ENCODE measurements at regions not wholly inside any gene's neighbourhood (a gene's known extent, or its start where the extent isn't known, plus 50 kb on each side); places are given as distances from the start of the nearest gene placed in this dataset.
"Not testable (repeated sequence)": the region's sequence is repeated elsewhere in the genome, so short reads cannot be mapped to it uniquely, and the experiment has no call there.

DNA sequence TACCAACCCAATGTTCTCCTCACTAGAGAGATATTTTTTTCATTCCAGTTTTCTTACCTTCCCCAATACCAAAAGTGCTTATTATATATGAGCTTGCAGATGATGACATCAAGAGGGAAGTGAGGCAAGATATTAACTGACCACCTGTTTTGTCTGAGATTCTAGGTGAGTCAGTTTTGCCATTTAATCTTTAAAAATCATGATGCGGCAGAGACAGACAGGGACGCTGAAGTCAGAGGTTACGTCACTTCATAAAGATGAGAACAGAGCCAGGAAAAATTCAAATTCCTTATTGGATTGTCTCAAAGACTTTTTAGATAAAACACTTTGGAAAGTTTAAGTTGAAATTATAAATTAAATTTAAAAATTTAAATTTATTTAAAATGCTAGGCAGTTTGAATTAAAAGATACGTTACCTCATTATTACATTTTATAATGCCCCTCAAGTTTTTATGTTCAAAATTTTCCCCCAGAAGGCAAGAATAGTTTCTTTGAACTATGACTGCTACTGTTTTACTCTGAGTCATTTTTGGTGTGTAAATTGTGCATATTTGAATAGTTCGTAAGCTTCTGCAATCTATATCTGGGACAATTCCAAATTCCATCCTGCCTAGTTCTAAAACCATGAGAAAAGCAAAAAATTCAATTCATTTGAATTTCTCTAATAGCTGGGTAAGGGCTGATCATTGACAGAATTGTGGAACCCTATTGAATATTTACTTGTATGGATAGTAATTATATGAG is 839.6 kb upstream of the GOT2 start:
- DNase-seq, result no peak

- no peak for DNase-seq
Observed at GRCh38 chr16:59567496-59567895, 833.4 kb upstream of the GOT2 start.

DNA sequence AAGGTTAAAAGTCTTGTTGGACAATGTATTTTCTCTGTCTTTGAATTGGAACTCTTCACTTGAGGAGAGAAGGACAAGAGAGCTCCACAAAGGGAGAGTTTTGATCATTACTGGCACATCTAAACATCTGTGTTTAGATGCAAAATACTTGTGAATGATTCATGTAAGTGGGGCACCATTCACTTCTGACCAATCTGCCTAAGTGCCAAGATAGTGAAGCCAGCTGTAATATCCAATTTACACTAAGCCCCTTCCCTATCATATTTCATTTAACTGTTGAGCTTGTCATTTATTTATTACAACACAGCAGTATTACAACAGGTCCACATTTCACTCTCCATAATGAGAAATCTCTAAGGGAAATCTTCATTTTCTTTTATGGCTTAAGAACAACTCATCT is 832.3 kb upstream of the GOT2 start:
- no peak for DNase-seq

DNA sequence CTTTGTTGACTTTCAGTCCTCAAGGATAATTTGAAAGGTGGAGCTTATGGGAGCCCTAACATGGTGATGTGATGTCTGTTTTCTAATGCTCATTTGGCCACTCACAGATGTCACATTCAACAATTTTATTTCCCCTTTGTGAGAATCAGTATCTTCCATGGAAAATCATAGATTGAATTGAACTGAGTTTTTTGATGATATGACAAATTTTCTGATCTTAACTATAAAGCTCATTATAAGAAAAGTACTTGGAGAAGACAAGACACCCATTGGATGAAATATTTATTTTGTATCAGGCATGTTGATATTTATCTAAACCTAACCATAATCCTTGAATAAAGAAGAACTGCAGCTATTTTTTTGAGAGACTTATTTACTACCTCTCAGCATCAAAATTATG is 824.6 kb upstream of the GOT2 start:
- DNase-seq, result no peak

DNA sequence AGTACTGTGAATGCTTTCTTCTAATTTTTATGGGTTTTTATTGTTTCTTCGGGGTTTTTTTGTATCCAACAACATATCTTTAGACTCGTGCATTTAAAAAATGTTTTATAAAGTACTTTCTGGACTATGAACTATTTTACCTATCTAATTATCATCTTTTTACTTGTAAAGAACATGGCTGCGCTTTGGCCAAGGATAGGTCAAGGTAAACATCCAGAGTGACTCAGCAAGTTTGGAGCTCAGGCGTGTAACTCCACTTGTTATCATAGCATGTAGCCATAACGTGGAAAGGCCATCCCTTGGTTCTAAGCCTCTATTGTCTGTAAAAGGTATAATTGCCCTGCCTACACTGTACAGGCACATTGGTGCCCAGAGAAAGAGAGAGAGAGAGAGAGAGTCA is 818.0 kb upstream of the GOT2 start:
- no peak for DNase-seq

GRCh38 chr16:59545721-59546120 is 811.6 kb upstream of the GOT2 start:
- no peak for DNase-seq

GRCh38 chr16:59543641-59544040 is 809.5 kb upstream of the GOT2 start:
- no peak for DNase-seq

DNA sequence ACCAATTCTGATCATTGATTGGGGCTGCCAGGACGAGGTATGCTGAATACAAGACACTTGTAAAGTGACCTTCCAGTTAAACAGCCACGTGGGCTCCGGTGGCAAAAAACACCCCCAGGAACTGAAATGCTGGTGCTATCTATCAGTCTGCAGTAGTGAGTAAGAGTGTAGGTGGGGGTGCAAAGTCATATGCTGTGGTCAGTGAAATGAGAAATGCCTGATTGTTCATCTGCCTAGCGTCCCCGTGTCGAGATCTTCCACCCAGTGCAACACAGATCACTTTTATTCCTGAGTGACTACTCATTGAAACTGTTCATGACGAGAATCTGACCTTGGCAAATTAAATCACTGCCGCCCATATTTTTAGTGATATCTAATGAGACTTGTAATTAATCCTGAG is 806.5 kb upstream of the GOT2 start:
- no peak for DNase-seq

- no peak for DNase-seq
Observed at GRCh38 chr16:59535298-59535697, 801.2 kb upstream of the GOT2 start.

DNA sequence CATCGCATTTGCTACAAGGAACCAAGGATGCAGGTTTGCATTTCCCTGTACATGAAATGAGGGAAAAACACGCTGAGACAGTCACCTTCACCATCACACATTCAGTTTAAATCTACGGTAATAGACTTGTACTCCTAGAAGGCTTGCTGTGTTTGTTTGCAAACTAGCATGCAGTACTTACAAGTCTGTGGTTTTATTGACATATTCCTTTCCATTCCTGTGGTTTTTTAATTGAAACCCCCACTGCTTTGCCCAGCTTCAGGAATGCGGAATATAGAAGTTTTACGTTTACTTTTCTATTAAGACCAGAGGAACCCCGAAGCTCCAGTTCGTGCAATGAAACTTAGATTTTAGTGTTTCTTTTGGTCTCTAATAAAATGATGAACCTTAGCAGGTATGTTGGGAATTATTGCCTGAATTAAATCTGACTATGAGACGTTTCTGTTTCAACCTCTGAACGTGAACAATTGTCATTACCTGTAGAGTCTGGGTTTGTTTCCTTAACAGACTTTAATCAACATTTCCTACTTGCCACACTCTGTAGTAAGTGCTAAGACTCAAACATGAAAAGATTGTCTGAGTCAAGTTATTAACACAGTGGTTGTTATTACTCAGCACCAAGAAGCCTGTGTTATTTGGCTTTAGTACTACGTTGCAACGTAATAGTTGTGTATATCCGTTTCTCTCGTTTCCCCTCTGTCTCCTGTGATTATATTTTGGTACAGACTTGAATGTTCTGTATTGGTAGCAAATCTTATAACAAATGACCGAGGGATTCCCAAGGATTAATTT is 793.3 kb upstream of the GOT2 start:
- DNase-seq, result no peak

GRCh38 chr16:59522826-59523225 is 788.7 kb upstream of the GOT2 start:
- DNase-seq, result no peak

GRCh38 chr16:59518721-59519120 is 784.6 kb upstream of the GOT2 start:
- not testable (repeated sequence) for DNase-seq

- DNase-seq, result no peak
Observed at GRCh38 chr16:59514651-59515050, 780.5 kb upstream of the GOT2 start.

GRCh38 chr16:59510008-59510424 is 775.9 kb upstream of the GOT2 start:
- DNase-seq, result peak; percentile 23

GRCh38 chr16:59500601-59501000 is 766.5 kb upstream of the GOT2 start:
- DNase-seq, result no peak

DNA sequence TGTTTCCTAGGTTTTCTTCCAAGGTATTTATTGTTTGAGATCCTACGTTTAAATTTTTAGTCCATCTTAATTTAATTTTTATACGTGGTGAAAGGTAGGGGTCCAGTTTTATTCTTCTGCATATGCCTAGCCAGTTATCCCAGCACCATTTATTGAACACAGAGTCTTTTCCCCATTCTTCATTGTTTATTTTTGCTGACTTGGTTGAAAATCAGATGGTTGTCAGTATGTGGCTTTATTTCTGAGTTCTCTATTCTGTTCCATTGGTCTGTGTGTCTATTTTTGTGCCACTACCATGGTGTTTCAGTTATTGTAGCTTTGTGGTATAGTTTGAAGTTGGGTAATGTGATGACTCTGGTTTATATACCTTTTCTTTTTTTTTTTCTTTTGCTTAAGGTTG is 753.0 kb upstream of the GOT2 start:
- no peak for DNase-seq

DNA sequence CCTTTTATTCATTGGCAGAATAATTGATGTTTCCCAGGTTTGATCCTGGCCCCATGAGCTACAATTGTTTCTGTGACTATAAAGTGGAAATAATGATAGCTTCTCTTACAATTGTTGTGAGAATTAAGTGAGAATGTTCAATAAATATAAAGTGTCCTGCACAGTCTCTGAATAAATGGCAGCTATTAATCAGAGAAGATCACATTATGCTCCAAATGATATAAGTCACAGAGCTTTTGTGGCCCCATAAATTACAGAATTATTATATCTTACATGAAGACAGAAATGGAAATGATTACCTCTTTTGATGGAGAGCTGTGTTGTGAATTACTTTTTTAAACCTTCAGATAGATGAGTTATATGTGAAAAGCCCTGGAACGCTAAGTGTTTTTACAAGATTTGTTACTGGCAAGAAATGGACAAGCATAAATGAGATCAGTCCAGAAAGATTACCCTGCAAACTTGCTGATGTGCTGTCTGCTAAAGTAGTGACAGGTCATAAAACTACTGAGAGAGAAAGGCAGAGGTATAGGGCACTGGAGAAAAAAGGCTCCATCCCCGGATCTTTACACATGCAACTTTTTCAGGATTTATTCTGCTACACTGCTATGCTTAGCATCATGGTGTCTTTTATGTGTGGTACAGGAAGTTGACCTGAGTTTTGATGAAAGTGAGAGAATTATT is 750.9 kb upstream of the GOT2 start:
- DNase-seq, result no peak

- no peak for DNase-seq
Observed at GRCh38 chr16:59478838-59479237, 744.7 kb upstream of the GOT2 start.

GRCh38 chr16:59470556-59470955 is 736.4 kb upstream of the GOT2 start:
- DNase-seq, result no peak

- DNase-seq, result no peak
Observed at GRCh38 chr16:59469266-59469665, 735.1 kb upstream of the GOT2 start.

GRCh38 chr16:59463776-59464175 is 729.7 kb upstream of the GOT2 start:
- DNase-seq, result no peak

- DNase-seq, result no peak
Observed at GRCh38 chr16:59459806-59460205, 725.7 kb upstream of the GOT2 start.

DNA sequence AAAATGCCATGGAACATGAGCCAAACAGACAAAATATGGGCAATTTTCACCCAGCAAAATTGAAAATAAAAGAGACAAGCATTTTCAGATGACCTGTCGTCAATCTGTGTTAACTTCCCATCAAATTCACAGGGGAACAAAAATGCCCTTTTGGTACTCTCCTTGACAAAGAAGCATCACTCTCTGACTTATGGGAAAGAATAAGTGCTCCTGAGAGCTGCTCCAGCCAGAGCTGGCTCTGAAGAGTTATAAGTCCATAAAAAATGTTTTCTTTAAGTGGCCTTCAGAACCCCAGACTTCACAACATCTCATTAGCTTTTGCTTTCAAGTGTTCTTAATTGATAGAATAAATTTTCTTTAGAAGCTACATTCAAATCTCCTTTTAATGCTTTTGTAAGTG is 721.4 kb upstream of the GOT2 start:
- no peak for DNase-seq

- not testable (repeated sequence) for DNase-seq
Observed at GRCh38 chr16:59450513-59450912, 716.4 kb upstream of the GOT2 start.

Data from NCI-H446 treated with DMSO at 0.1 percent for 48 hours (cell line).